T-helper 17 cell (primary cell): ENCODE measurements at regions not wholly inside any gene's neighbourhood (a gene's known extent, or its start where the extent isn't known, plus 50 kb on each side); places are given as distances from the start of the nearest gene placed in this dataset.
"Not testable (repeated sequence)": the region's sequence is repeated elsewhere in the genome, so short reads cannot be mapped to it uniquely, and the experiment has no call there.

Source experiments
- ATAC-seq: fragments of 150-1000 bp; cut with Tn5 transposase; 2 replicates; pipeline ENCODE4 v1.10.0; 2021; ENCODE audit warnings: mild to moderate bottlenecking, moderate library complexity
- DNase-seq, 3 donors: peaks; one replicate each; pipeline versions ENCODE4 v3.0.0 to v3.0.0-alpha.2; 2020 to 2021
- H3K9me3 ChIP-seq: one replicate; pipeline ENCODE4 v1.7.0; 2013; ENCODE audit warnings: low read length, mild to moderate bottlenecking; ENCODE audit not compliant: control insufficient read depth, poor library complexity, severe bottlenecking
- H3K27ac Mint-ChIP-seq: one replicate; pipeline ENCODE4 v1.8.0; 2022; ENCODE audit warnings: mild to moderate bottlenecking, moderate library complexity, mixed read lengths
- H3K27me3 Mint-ChIP-seq: one replicate; pipeline ENCODE4 v1.8.0; 2022; ENCODE audit warnings: mixed read lengths
- H3K36me3 Mint-ChIP-seq: one replicate; pipeline ENCODE4 v1.8.0; 2022; ENCODE audit warnings: low read depth, mixed read lengths
- H3K4me1 Mint-ChIP-seq: one replicate; pipeline ENCODE4 v1.8.0; 2022; ENCODE audit warnings: mild to moderate bottlenecking, mixed read lengths
- H3K4me3 Mint-ChIP-seq: one replicate; pipeline ENCODE4 v1.8.0; 2022; ENCODE audit warnings: mild to moderate bottlenecking, moderate library complexity, mixed read lengths

DNA sequence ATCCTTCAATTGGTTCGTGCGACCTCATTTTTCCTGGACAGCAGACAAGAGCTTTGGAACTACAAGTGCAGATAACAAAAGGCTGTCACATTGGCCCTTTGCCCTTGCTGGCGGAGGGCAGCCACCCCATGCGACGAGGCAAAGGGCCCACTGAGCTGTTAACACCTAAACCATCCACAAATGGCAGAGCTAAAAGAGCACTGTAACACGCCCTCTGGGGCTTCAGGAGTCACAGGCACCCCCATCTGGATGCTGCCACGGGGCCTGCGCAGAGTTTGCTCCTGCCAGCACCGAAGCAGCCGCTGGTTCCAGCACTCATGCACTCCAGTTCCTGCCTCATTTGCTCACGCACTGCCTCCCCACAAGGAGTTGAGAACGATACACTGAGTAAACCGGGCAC is 524.9 kb downstream of the ZNF385D start:
- Mint-ChIP-seq H3K27me3 (no peaks in the 10 kb centered on the region), H3K27ac (no peak overlapping the region), H3K4me3 (no peak overlapping the region), H3K4me1 (no peaks in the 10 kb centered on the region), H3K36me3 (no peaks in the 10 kb centered on the region)
- no peaks in the 10 kb centered on the region for H3K9me3 ChIP-seq
- ATAC-seq (no peak), DNase-seq (no peak)

DNA sequence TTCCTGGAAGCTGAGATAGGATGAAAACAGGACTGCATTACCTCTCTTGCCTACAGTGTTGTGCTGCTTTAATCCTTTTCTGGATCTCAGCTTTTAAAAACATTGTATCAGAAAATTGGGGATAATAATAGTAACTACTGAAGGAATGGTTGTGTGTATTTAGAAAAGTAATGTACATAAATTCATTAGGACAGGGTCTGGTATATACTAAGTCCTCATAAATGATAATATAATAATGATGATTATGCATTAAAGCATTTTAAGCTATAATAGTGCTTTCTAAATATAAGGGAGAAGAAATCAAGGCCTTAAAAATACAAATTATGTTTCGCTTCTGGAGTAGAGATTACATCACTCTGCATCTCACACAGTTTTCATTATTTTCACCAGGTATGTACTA is 530.1 kb downstream of the ZNF385D start:
- Mint-ChIP-seq H3K4me1 (no peaks in the 10 kb centered on the region), H3K27me3 (no peaks in the 10 kb centered on the region), H3K27ac (no peak overlapping the region), H3K4me3 (no peak overlapping the region), H3K36me3 (no peaks in the 10 kb centered on the region)
- DNase-seq: no peak
- no peaks in the 10 kb centered on the region for H3K9me3 ChIP-seq
- no peak for ATAC-seq

- no peak overlapping the region for H3K27ac Mint-ChIP-seq
- no peak overlapping the region for H3K4me3 Mint-ChIP-seq
- ATAC-seq (no peak), DNase-seq (no peak)
- no peaks in the 10 kb centered on the region for H3K27me3 Mint-ChIP-seq
- no peaks in the 10 kb centered on the region for H3K4me1 Mint-ChIP-seq
- no peaks in the 10 kb centered on the region for H3K9me3 ChIP-seq
- no peaks in the 10 kb centered on the region for H3K36me3 Mint-ChIP-seq
These were observed 534.4 kb downstream of the ZNF385D start for GRCh38 chr3:21216598-21216997.

DNA sequence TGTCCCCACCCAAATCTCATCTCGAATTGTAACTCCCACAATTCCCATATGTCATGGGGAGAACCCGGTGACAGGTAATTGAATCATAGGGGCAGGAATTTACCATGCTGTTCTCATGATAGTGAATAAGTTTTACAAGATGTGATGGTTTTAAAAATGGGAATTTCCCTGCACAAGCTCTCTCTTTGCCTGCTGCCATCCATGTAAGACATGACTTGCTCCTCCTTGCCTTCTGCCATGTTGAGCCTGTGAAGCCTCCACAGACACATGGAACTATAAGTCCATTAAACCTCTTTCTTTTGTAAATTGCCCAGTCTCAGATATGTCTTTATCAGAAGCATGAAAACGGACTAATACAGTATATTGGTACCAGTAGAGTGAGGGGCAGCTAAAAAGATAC is 546.9 kb downstream of the ZNF385D start:
- H3K27me3 Mint-ChIP-seq, H3K27ac Mint-ChIP-seq, H3K4me3 Mint-ChIP-seq, ATAC-seq, H3K4me1 Mint-ChIP-seq, H3K9me3 ChIP-seq, DNase-seq, H3K36me3 Mint-ChIP-seq: not testable (repeated sequence)

DNA sequence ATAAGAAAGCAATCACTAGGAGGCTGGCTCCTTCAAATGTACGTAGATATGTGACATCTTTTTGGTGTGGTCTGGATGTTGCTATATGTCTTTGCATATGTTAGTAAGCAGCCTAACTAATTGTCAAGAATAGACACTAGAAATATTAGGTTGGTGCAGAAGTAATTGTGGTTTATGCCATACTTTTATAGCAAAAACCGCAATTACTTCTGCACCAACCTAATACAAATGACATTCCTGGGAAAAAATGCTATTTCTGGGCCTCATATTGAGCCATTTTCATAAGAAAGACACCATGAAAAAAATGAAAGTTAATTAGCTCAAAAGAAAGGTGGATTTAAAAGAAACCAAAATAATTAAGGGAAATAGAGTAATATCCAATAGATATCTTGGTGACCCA is 555.8 kb downstream of the ZNF385D start:
- ATAC-seq (no peak), DNase-seq (no peak)
- Mint-ChIP-seq H3K27ac (no peak overlapping the region), H3K36me3 (no peaks in the 10 kb centered on the region), H3K27me3 (no peaks in the 10 kb centered on the region), H3K4me1 (no peaks in the 10 kb centered on the region), H3K4me3 (no peak overlapping the region)
- no peaks in the 10 kb centered on the region for H3K9me3 ChIP-seq

- DNase-seq, ATAC-seq, H3K9me3 ChIP-seq, H3K36me3 Mint-ChIP-seq, H3K27me3 Mint-ChIP-seq, H3K4me1 Mint-ChIP-seq, H3K4me3 Mint-ChIP-seq, H3K27ac Mint-ChIP-seq: not testable (repeated sequence)
These were observed 557.0 kb downstream of the ZNF385D start for GRCh38 chr3:21194036-21194435.

DNA sequence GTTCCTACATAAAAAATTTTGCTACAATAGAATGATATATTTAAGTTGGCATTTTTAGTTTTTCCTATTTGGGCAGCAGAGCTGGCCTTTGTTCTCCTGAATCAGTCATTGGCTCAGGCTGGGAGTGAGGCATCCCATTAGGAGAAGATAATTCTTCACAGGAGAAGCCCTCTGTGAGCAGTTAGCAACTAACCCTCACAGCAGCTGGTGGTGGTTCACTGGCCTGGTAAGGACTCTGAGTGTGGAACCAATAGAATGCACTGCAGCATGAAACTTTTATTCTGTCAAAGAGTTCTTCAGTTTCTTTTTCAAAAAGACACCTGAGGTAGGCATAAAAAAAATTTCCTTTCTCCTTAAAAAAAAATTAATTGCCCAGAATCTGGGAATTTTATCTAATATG is 562.6 kb downstream of the ZNF385D start:
- Mint-ChIP-seq H3K27me3 (no peaks in the 10 kb centered on the region), H3K4me1 (no peaks in the 10 kb centered on the region), H3K36me3 (no peaks in the 10 kb centered on the region), H3K4me3 (no peak overlapping the region), H3K27ac (no peak overlapping the region)
- DNase-seq (no peak), ATAC-seq (no peak)
- H3K9me3 ChIP-seq: no peaks in the 10 kb centered on the region

DNA sequence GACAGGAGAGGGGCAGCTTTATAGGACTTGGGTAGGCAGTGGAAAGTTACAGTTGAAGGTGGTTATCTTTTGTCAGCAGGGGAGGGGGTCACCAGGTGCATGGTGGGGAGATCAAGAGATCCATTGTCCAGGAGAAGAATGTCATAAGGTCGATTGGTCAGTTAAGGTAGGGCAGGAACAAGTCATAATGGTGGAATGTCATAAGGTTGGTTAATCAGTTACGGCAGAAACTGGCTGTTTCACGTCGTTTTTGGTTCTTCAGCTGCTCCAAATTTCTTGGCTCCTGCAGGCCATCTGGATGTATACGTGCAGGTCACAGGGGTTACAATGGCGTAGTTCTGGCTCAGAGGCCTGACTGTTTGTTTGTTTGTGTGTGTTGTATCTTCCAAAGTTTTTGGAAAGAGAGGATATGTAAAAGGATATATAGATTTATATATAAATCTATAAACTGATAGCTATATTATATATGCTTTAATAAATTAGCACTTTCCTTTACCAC is 565.1 kb downstream of the ZNF385D start:
- no peaks in the 10 kb centered on the region for H3K36me3 Mint-ChIP-seq
- H3K27ac Mint-ChIP-seq: no peak overlapping the region
- H3K4me3 Mint-ChIP-seq: no peak overlapping the region
- no peaks in the 10 kb centered on the region for H3K4me1 Mint-ChIP-seq
- no peak for ATAC-seq
- no peaks in the 10 kb centered on the region for H3K27me3 Mint-ChIP-seq
- H3K9me3 ChIP-seq: no peaks in the 10 kb centered on the region
- DNase-seq: no peak

DNA sequence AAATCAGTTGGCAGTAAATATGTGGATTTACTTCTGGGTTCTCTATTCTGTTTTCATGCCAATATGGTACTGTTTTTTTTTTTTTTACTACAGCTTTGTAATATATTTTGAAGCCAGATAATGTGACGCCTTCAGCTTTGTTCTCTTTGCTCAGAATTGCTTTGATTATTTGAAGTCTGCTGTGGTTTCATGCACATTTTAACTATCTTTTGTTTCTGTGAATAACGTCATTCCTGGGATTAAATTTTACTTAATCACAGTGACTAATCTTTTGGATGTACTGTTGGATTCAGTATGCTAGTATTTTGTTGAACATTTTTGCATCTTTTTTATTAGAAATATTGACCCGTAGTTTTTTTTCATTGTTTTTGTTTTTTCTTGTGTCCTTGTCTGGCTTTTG is 576.5 kb downstream of the ZNF385D start:
- ATAC-seq: no peak
- Mint-ChIP-seq H3K36me3 (no peaks in the 10 kb centered on the region), H3K4me3 (no peak overlapping the region), H3K4me1 (no peaks in the 10 kb centered on the region), H3K27me3 (no peaks in the 10 kb centered on the region), H3K27ac (no peak overlapping the region)
- no peaks in the 10 kb centered on the region for H3K9me3 ChIP-seq
- DNase-seq: no peak

DNA sequence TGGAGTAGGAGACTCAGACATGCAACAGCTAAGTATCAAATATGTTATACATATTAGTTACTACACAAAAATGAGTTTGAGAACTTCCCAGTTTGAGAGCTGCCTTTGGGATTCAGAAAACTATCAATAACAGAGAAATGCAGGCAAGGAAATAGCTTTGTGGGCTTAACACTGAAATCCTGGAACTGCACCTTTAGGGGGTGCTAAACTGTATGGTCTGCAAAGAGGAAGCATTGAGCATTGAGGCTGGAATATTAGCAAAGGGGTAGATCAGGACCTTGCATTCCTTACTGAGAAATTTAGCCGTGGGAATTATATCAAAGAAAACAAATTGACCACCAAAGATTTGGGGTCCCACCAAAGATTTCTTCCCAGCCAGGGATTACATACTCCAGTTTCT is 580.0 kb downstream of the ZNF385D start:
- ATAC-seq (no peak), DNase-seq (no peak)
- no peaks in the 10 kb centered on the region for H3K36me3 Mint-ChIP-seq
- H3K27me3 Mint-ChIP-seq: no peaks in the 10 kb centered on the region
- H3K4me1 Mint-ChIP-seq: no peaks in the 10 kb centered on the region
- H3K9me3 ChIP-seq: no peaks in the 10 kb centered on the region
- H3K4me3 Mint-ChIP-seq: no peak overlapping the region
- no peak overlapping the region for H3K27ac Mint-ChIP-seq

DNA sequence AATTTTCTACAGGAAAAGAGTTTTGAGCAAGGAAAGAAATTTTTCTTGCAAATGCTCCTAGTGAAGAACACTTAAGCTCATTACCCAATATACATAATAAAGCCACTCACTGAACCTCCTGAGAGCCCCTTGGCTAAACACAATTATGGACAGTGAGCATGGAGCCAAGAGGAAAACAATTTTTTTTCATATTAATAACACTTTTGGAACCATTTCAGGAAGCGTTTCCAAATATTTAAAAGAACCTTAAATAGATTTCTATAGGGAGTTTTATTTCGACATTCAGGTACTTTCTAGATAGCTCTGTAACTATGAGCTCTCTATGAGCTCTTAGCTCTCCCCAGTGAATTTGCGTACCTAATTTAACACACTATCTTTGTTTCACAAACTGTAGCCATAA is 581.1 kb downstream of the ZNF385D start:
- Mint-ChIP-seq H3K27me3 (no peaks in the 10 kb centered on the region), H3K36me3 (no peaks in the 10 kb centered on the region), H3K4me3 (no peak overlapping the region), H3K4me1 (no peaks in the 10 kb centered on the region), H3K27ac (no peak overlapping the region)
- DNase-seq (no peak), ATAC-seq (no peak)
- H3K9me3 ChIP-seq: no peaks in the 10 kb centered on the region

DNA sequence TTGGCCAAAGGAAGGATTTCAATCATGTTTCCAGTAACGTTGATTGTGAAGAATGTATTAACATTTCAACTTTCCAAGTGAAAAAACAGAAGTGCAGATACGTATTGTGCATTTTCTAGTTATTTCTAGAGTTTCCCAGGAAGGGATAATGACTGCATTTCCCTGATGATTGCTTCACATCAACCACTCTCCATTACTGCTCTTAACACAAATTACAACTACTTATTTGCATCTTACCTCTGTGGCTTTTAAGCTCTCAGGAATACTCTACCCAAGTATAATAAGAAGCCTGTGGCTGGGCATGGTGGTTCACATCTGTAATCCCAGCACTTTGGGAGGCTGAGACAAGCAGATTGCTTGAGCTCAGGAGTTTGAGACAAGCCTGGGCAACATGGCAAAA is 582.5 kb downstream of the ZNF385D start:
- DNase-seq: no peak
- H3K9me3 ChIP-seq: no peaks in the 10 kb centered on the region
- no peak for ATAC-seq
- Mint-ChIP-seq H3K27ac (no peak overlapping the region), H3K27me3 (no peaks in the 10 kb centered on the region), H3K4me3 (no peak overlapping the region), H3K36me3 (no peaks in the 10 kb centered on the region), H3K4me1 (no peaks in the 10 kb centered on the region)

- no peaks in the 10 kb centered on the region for H3K9me3 ChIP-seq
- Mint-ChIP-seq H3K36me3 (no peaks in the 10 kb centered on the region), H3K27me3 (no peaks in the 10 kb centered on the region), H3K27ac (no peak overlapping the region), H3K4me1 (no peaks in the 10 kb centered on the region), H3K4me3 (no peak overlapping the region)
- DNase-seq: no peak
- no peak for ATAC-seq
These were observed 587.1 kb downstream of the ZNF385D start for GRCh38 chr3:21163956-21164355.

GRCh38 chr3:21159543-21159906 is 591.5 kb downstream of the ZNF385D start:
- no peaks in the 10 kb centered on the region for H3K36me3 Mint-ChIP-seq
- no peak for ATAC-seq
- no peak overlapping the region for H3K4me3 Mint-ChIP-seq
- H3K27me3 Mint-ChIP-seq: no peaks in the 10 kb centered on the region
- no peak for DNase-seq
- no peak overlapping the region for H3K27ac Mint-ChIP-seq
- H3K9me3 ChIP-seq: no peaks in the 10 kb centered on the region
- no peaks in the 10 kb centered on the region for H3K4me1 Mint-ChIP-seq
